ENCODE measurements at regions not wholly inside any gene's neighbourhood (a gene's known extent, or its start where the extent isn't known, plus 50 kb on each side); places are given as distances from the start of the nearest gene placed in this dataset.

DNA sequence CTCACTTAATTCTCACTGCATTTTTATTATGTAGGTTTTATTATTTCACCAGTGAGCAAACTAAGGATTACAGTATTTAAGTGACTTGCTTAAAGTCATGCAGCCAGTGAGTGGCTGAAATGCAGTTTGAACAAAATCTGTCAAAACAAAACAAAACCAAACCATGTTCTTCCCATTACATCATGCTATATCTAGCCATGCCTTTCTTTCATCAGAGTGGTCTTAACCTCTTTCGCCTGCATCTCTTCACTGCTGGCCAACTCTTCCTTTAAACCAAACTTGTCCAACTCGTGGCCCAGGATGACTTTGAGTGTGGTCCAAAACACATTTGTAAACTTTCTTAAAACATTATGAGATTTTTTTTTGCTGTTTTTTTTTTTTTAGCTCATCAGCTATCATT, 223.2 kb downstream of the PCDH7 start:
- TF ChIP-seq TAF1 (IDR thresholded peaks at IDR 0.05; ENCODE audit: low read depth) (no peak), NFIC (IDR thresholded peaks at IDR 0.05) (no peak), CEBPB (IDR thresholded peaks at IDR 0.05) (no peak), RAD21 (IDR thresholded peaks at IDR 0.05; ENCODE audit: low read depth) (no peak), TCF12 (IDR thresholded peaks at IDR 0.05; ENCODE audit: low read depth) (no peak), EGR1 (IDR thresholded peaks at IDR 0.05) (no peak), TEAD4 (IDR thresholded peaks at IDR 0.05) (no peak), CREB1 (IDR thresholded peaks at IDR 0.05; ENCODE audit: low read depth) (no peak), MAX (IDR thresholded peaks at IDR 0.05) (no peak), ZBTB7A (IDR thresholded peaks at IDR 0.05; ENCODE audit: low read depth) (no peak)

- no peak for TF ChIP-seq YY1 (IDR thresholded peaks at IDR 0.05; ENCODE audit: low read depth)
- no peak for TF ChIP-seq EGR1 (IDR thresholded peaks at IDR 0.05)
- TF ChIP-seq NFIC (IDR thresholded peaks at IDR 0.05) = no peak
- TF ChIP-seq CEBPB (IDR thresholded peaks at IDR 0.05) = no peak
- no peak for TF ChIP-seq TAF1 (IDR thresholded peaks at IDR 0.05; ENCODE audit: low read depth)
- TF ChIP-seq ZBTB7A (IDR thresholded peaks at IDR 0.05; ENCODE audit: low read depth) = no peak
Observed at GRCh38 chr4:30945586-30945985, 225.4 kb downstream of the PCDH7 start.

GRCh38 chr4:30946288-30946687, 226.1 kb downstream of the PCDH7 start:
- TF ChIP-seq RAD21 (IDR thresholded peaks at IDR 0.05; ENCODE audit: low read depth) = no peak

DNA sequence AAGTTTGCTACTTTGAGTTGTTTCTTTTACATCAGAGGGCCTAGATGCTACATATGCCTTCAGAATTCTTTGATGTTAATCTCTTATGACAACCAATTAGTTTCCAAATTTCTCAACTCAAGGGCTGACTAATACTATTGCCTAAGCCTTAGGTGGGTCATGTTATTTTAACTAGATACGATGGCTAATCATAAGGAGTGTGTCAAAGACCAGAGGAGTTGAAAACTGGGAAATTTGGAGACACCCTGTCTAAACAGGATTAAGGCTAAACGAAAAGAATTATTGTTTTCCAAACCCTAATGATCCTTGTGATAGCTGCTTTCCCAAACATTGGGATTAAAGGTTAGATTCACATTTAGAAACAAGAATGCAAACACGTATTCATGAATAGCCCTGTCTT, 228.5 kb downstream of the PCDH7 start:
- TF ChIP-seq TAF1 (IDR thresholded peaks at IDR 0.05; ENCODE audit: low read depth) = no peak
- no peak for TF ChIP-seq EP300 (IDR thresholded peaks at IDR 0.05; ENCODE audit: borderline replicate concordance)
- TF ChIP-seq MAX (IDR thresholded peaks at IDR 0.05) = no peak
- no peak for TF ChIP-seq YY1 (IDR thresholded peaks at IDR 0.05; ENCODE audit: low read depth)
- TF ChIP-seq TEAD4 (IDR thresholded peaks at IDR 0.05) = no peak
- TF ChIP-seq CEBPB (IDR thresholded peaks at IDR 0.05) = no peak
- TF ChIP-seq, protein P1, sequence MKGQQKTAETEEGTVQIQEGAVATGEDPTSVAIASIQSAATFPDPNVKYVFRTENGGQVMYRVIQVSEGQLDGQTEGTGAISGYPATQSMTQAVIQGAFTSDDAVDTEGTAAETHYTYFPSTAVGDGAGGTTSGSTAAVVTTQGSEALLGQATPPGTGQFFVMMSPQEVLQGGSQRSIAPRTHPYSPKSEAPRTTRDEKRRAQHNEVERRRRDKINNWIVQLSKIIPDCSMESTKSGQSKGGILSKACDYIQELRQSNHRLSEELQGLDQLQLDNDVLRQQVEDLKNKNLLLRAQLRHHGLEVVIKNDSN (IDR thresholded peaks at IDR 0.05) = no peak
- TF ChIP-seq FOXM1 (IDR thresholded peaks at IDR 0.05; ENCODE audit: borderline replicate concordance, low read depth) = no peak
- TF ChIP-seq TCF12 (IDR thresholded peaks at IDR 0.05; ENCODE audit: low read depth) = no peak
- TF ChIP-seq NFIC (IDR thresholded peaks at IDR 0.05) = no peak
- TF ChIP-seq ZBTB7A (IDR thresholded peaks at IDR 0.05; ENCODE audit: low read depth) = no peak
- TF ChIP-seq CREB1 (IDR thresholded peaks at IDR 0.05; ENCODE audit: low read depth) = no peak
- no peak for TF ChIP-seq EGR1 (IDR thresholded peaks at IDR 0.05)
- TF ChIP-seq RAD21 (IDR thresholded peaks at IDR 0.05; ENCODE audit: low read depth) = no peak
- no peak for TF ChIP-seq REST (IDR thresholded peaks at IDR 0.05; ENCODE audit: low read depth)

- TF ChIP-seq TEAD4 (IDR thresholded peaks at IDR 0.05) = no peak
- TF ChIP-seq TCF12 (IDR thresholded peaks at IDR 0.05; ENCODE audit: low read depth) = no peak
- TF ChIP-seq EGR1 (IDR thresholded peaks at IDR 0.05) = no peak
Observed at GRCh38 chr4:30950737-30951136, 230.6 kb downstream of the PCDH7 start.

DNA sequence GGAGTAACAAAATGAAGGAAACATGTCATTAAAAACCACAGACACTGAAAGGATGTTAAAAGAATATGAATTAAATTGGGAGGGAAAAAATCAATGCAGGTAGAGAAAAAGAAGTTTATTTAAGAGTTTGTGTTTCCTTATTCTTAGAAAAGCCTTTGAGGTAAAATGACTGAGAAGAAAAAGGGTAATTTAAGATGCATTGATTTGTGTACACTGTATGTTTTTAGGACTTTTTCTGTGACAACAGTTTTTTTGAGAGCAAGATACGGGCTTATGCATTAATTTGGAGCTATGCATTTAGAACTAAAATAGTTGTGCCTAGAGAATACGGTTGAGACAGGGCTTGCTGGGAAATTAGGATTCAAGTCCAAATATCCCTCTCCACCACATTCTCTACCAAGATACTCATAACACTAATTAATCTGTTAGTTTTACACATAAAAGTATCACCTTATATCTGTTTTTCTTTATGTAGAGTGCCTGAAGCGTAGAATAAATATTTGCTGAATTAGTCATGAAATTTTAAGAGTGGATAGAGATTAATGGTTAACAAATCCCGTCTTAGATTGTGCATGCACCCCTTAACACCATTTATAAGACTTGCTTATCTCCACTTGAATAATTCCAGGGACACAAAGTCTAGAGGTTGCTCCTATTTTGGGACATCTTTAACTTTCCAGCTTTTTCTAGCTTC, 232.5 kb downstream of the PCDH7 start:
- TF ChIP-seq MAX (IDR thresholded peaks at IDR 0.05) (no peak), REST (IDR thresholded peaks at IDR 0.05; ENCODE audit: low read depth) (no peak), TEAD4 (IDR thresholded peaks at IDR 0.05) (no peak), CREB1 (IDR thresholded peaks at IDR 0.05; ENCODE audit: low read depth) (no peak)
- TF ChIP-seq, protein P1 (IDR thresholded peaks at IDR 0.05) = no peak

- TF ChIP-seq EGR1 (IDR thresholded peaks at IDR 0.05) (no peak), REST (IDR thresholded peaks at IDR 0.05; ENCODE audit: low read depth) (no peak), TAF1 (IDR thresholded peaks at IDR 0.05; ENCODE audit: low read depth) (no peak), RAD21 (IDR thresholded peaks at IDR 0.05; ENCODE audit: low read depth) (no peak), NFIC (IDR thresholded peaks at IDR 0.05) (no peak), TCF12 (IDR thresholded peaks at IDR 0.05; ENCODE audit: low read depth) (no peak), CREB1 (IDR thresholded peaks at IDR 0.05; ENCODE audit: low read depth) (no peak), TEAD4 (IDR thresholded peaks at IDR 0.05) (no peak), YY1 (IDR thresholded peaks at IDR 0.05; ENCODE audit: low read depth) (no peak), MAX (IDR thresholded peaks at IDR 0.05) (no peak), ZBTB7A (IDR thresholded peaks at IDR 0.05; ENCODE audit: low read depth) (no peak), EP300 (IDR thresholded peaks at IDR 0.05; ENCODE audit: borderline replicate concordance) (no peak), FOXM1 (IDR thresholded peaks at IDR 0.05; ENCODE audit: borderline replicate concordance, low read depth) (no peak)
- TF ChIP-seq, protein P1 (IDR thresholded peaks at IDR 0.05) = no peak
Observed at GRCh38 chr4:30953799-30954198, 233.6 kb downstream of the PCDH7 start.
